ENCODE measurements at regions not wholly inside any gene's neighbourhood (a gene's known extent, or its start where the extent isn't known, plus 50 kb on each side); places are given as distances from the start of the nearest gene placed in this dataset.

GRCh38 chr3:117160176-117160575, 450.6 kb downstream of the TUSC7 start:
- intact Hi-C loops (cut with DNase I) = no loop called here
- H3K36me3 ChIP-seq (ENCODE audit: control insufficient read depth in 2 of 3, insufficient read depth in 3 of 3, low read length in 3 of 3) = no peaks in the 10 kb centered on the region

GRCh38 chr3:117161816-117162215, 452.2 kb downstream of the TUSC7 start:
- intact Hi-C loops (cut with DNase I) = no loop called here

More at GRCh38 chr3:117160176-117160575, 450.6 kb downstream of the TUSC7 start:
- no peaks in the 10 kb centered on the region for H3K9me3 ChIP-seq (ENCODE audit: control insufficient read depth in 2 of 3, insufficient read depth in 1 of 3, low read length in 3 of 3)
- no peak overlapping the region for H3K4me3 ChIP-seq (ENCODE audit: low read length in 3 of 3)
- H3K4me1 ChIP-seq (ENCODE audit: control insufficient read depth in 2 of 3, insufficient read depth in 2 of 3, low read depth in 1 of 3, low read length in 3 of 3) = no peaks in the 10 kb centered on the region
- H3K27me3 ChIP-seq (ENCODE audit: control insufficient read depth, insufficient read depth, low read length) = no peaks in the 10 kb centered on the region
- no peak overlapping the region for H3K27ac ChIP-seq (ENCODE audit: low read depth in 2 of 2, low read length in 2 of 2)
- DNase-seq = no peak
- no peak for TF ChIP-seq CTCF (IDR thresholded peaks at IDR 0.05; ENCODE audit: borderline replicate concordance, extremely low read depth, insufficient read depth)
- no peak for FAIRE-seq
- no peak overlapping the region for H3K9ac ChIP-seq (ENCODE audit: low read length in 3 of 3)

GRCh38 chr3:117165176-117165575, 455.6 kb downstream of the TUSC7 start:
- intact Hi-C loops (cut with DNase I) = no loop called here

More at GRCh38 chr3:117161816-117162215, 452.2 kb downstream of the TUSC7 start:
- TF ChIP-seq CTCF (IDR thresholded peaks at IDR 0.05; ENCODE audit: borderline replicate concordance, extremely low read depth, insufficient read depth) = no peak
- Histone ChIP-seq H3K4me3 (ENCODE audit: low read length in 3 of 3) (no peak overlapping the region), H3K27me3 (ENCODE audit: control insufficient read depth, insufficient read depth, low read length) (no peaks in the 10 kb centered on the region), H3K4me1 (ENCODE audit: control insufficient read depth in 2 of 3, insufficient read depth in 2 of 3, low read depth in 1 of 3, low read length in 3 of 3) (no peaks in the 10 kb centered on the region), H3K9me3 (ENCODE audit: control insufficient read depth in 2 of 3, insufficient read depth in 1 of 3, low read length in 3 of 3) (no peaks in the 10 kb centered on the region), H3K36me3 (ENCODE audit: control insufficient read depth in 2 of 3, insufficient read depth in 3 of 3, low read length in 3 of 3) (no peaks in the 10 kb centered on the region), H3K9ac (ENCODE audit: low read length in 3 of 3) (no peak overlapping the region), H3K27ac (ENCODE audit: low read depth in 2 of 2, low read length in 2 of 2) (no peak overlapping the region)
- FAIRE-seq (no peak), DNase-seq (no peak)

More at GRCh38 chr3:117165176-117165575, 455.6 kb downstream of the TUSC7 start:
- no peaks in the 10 kb centered on the region for H3K36me3 ChIP-seq (ENCODE audit: control insufficient read depth in 2 of 3, insufficient read depth in 3 of 3, low read length in 3 of 3)
- H3K27ac ChIP-seq (ENCODE audit: low read depth in 2 of 2, low read length in 2 of 2) = no peak overlapping the region
- no peaks in the 10 kb centered on the region for H3K27me3 ChIP-seq (ENCODE audit: control insufficient read depth, insufficient read depth, low read length)
- FAIRE-seq (no peak), DNase-seq (no peak)
- no peaks in the 10 kb centered on the region for H3K4me1 ChIP-seq (ENCODE audit: control insufficient read depth in 2 of 3, insufficient read depth in 2 of 3, low read depth in 1 of 3, low read length in 3 of 3)
- H3K9ac ChIP-seq (ENCODE audit: low read length in 3 of 3) = no peak overlapping the region
- no peaks in the 10 kb centered on the region for H3K9me3 ChIP-seq (ENCODE audit: control insufficient read depth in 2 of 3, insufficient read depth in 1 of 3, low read length in 3 of 3)
- TF ChIP-seq CTCF (IDR thresholded peaks at IDR 0.05; ENCODE audit: borderline replicate concordance, extremely low read depth, insufficient read depth) = no peak
- H3K4me3 ChIP-seq (ENCODE audit: low read length in 3 of 3) = no peak overlapping the region

Data from kidney (tissue), 13 donors.